Upper lobe of left lung (tissue), 4 donors: ENCODE measurements at regions not wholly inside any gene's neighbourhood (a gene's known extent, or its start where the extent isn't known, plus 50 kb on each side); places are given as distances from the start of the nearest gene placed in this dataset.

Source experiments
- EP300 ChIP-seq, 4 donors: sonication (generic); formaldehyde crosslinking; IDR thresholded peaks; one replicate each; pipeline ENCODE4 v1.5.1; 2017; ENCODE audit warnings: antibody characterized with exemption in 4 of 4, control low read depth in 2 of 4
- POLR2A ChIP-seq, 4 donors: fragments of 450-650 bp; IDR thresholded peaks; one replicate each; pipeline ENCODE4 v1.5.1; 2016 to 2017; ENCODE audit warnings: antibody characterized with exemption in 4 of 4, mild to moderate bottlenecking in 2 of 4
- TF ChIP-seq, protein P1 (sequence below), 6 experiments: fragments of 450-650 bp in 4 of 6; fragments of 200-600 bp in 2 of 6; sonication (generic) in 2 of 6; IDR thresholded peaks; one replicate each; pipeline ENCODE4 v1.5.1; 2016 to 2019; ENCODE audit warnings: antibody characterized with exemption in 6 of 6

GRCh38 chr5:68026092-68026885 lies 189.3 kb upstream of the PIK3R1 start:
- TF ChIP-seq, protein P1, sequence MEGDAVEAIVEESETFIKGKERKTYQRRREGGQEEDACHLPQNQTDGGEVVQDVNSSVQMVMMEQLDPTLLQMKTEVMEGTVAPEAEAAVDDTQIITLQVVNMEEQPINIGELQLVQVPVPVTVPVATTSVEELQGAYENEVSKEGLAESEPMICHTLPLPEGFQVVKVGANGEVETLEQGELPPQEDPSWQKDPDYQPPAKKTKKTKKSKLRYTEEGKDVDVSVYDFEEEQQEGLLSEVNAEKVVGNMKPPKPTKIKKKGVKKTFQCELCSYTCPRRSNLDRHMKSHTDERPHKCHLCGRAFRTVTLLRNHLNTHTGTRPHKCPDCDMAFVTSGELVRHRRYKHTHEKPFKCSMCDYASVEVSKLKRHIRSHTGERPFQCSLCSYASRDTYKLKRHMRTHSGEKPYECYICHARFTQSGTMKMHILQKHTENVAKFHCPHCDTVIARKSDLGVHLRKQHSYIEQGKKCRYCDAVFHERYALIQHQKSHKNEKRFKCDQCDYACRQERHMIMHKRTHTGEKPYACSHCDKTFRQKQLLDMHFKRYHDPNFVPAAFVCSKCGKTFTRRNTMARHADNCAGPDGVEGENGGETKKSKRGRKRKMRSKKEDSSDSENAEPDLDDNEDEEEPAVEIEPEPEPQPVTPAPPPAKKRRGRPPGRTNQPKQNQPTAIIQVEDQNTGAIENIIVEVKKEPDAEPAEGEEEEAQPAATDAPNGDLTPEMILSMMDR (IDR thresholded peaks at IDR 0.05), result no peak
- TF ChIP-seq POLR2A (IDR thresholded peaks at IDR 0.05) (no peak), EP300 (IDR thresholded peaks at IDR 0.05) (no peak)
